ENCODE measurements at regions not wholly inside any gene's neighbourhood (a gene's known extent, or its start where the extent isn't known, plus 50 kb on each side); places are given as distances from the start of the nearest gene placed in this dataset.
"Not testable (repeated sequence)": the region's sequence is repeated elsewhere in the genome, so short reads cannot be mapped to it uniquely, and the experiment has no call there.

DNA sequence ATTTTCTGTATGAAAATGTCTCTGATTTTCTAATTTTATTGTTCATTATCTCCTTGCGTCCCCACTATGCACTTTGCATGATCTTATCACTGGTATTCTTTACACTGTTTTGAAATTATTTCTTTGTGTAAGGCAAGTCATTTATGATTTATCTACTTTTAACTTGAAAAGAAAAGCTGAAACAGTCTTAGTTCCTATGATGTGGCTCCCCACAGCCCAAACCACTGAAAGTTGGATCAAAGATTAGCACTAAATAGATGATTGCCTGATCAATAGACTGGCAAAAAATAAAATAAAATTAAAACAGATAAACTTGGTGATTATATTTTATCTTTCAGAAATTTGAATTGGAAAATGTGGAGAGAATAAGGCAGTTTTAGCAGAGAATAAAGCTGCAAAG, 1101.9 kb downstream of the PCDH9 start:
- no peak overlapping the region for H3K4me3 Mint-ChIP-seq
- no peak for ATAC-seq

DNA sequence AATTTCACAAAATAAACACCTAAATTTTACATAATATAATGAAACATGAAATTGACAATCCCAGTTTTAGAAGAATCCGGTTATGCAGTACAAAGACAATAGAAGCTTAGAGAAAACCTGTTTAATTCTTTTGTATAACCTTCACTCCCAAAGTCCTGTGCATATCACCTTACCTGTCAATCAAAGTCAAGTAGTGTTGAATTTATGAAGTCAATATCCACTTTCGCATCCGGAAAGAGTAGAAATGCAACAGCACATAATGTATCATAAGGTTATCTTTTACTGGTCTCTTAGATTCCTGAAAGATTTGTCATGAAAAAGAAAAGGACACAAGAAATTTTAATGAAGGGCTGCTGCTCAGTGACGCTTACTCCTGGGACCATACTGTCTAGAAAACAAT, 1112.6 kb downstream of the PCDH9 start:
- ATAC-seq (no peak), DNase-seq (no peak)
- Mint-ChIP-seq H3K4me1 (no peaks in the 10 kb centered on the region), H3K27me3 (no peaks in the 10 kb centered on the region), H3K9me3 (peaks cover 3% of the 10 kb centered on the region), H3K4me3 (no peak overlapping the region), H3K27ac (no peak overlapping the region), H3K36me3 (ENCODE audit: low read depth) (no peaks in the 10 kb centered on the region)

More for the DNA sequence above, 1101.9 kb downstream of the PCDH9 start:
- Mint-ChIP-seq H3K9me3 (no peaks in the 10 kb centered on the region), H3K4me1 (no peaks in the 10 kb centered on the region), H3K27me3 (no peaks in the 10 kb centered on the region), H3K36me3 (ENCODE audit: low read depth) (no peaks in the 10 kb centered on the region), H3K27ac (no peak overlapping the region)
- DNase-seq, result no peak

GRCh38 chr13:66113882-66114526, 1116.1 kb downstream of the PCDH9 start:
- H3K27ac Mint-ChIP-seq, result no peak overlapping the region
- no peaks in the 10 kb centered on the region for H3K36me3 Mint-ChIP-seq (ENCODE audit: low read depth)
- no peaks in the 10 kb centered on the region for H3K4me1 Mint-ChIP-seq
- no peak for DNase-seq
- no peak overlapping the region for H3K4me3 Mint-ChIP-seq
- no peaks in the 10 kb centered on the region for H3K27me3 Mint-ChIP-seq
- ATAC-seq, result no peak
- no peaks in the 10 kb centered on the region for H3K9me3 Mint-ChIP-seq

GRCh38 chr13:66111628-66112027, 1118.5 kb downstream of the PCDH9 start:
- Mint-ChIP-seq H3K27me3 (no peaks in the 10 kb centered on the region), H3K4me3 (no peak overlapping the region), H3K36me3 (ENCODE audit: low read depth) (no peaks in the 10 kb centered on the region), H3K27ac (no peak overlapping the region), H3K4me1 (no peaks in the 10 kb centered on the region), H3K9me3 (peaks cover 3% of the 10 kb centered on the region)
- ATAC-seq, result no peak
- no peak for DNase-seq

- H3K9me3 Mint-ChIP-seq, result peaks cover 3% of the 10 kb centered on the region
- no peak for ATAC-seq
- H3K4me1 Mint-ChIP-seq, result no peaks in the 10 kb centered on the region
- no peak overlapping the region for H3K4me3 Mint-ChIP-seq
- H3K27ac Mint-ChIP-seq, result no peak overlapping the region
- no peak for DNase-seq
- no peaks in the 10 kb centered on the region for H3K27me3 Mint-ChIP-seq
- H3K36me3 Mint-ChIP-seq (ENCODE audit: low read depth), result no peaks in the 10 kb centered on the region
Observed at GRCh38 chr13:66106246-66106645, 1123.9 kb downstream of the PCDH9 start.

GRCh38 chr13:66102864-66103263, 1127.3 kb downstream of the PCDH9 start:
- Mint-ChIP-seq H3K4me3 (no peak overlapping the region), H3K36me3 (ENCODE audit: low read depth) (no peaks in the 10 kb centered on the region), H3K27ac (no peak overlapping the region), H3K4me1 (no peaks in the 10 kb centered on the region), H3K9me3 (peaks cover 3% of the 10 kb centered on the region), H3K27me3 (no peaks in the 10 kb centered on the region)
- no peak for ATAC-seq
- DNase-seq, result no peak

- no peaks in the 10 kb centered on the region for H3K27me3 Mint-ChIP-seq
- no peak overlapping the region for H3K4me3 Mint-ChIP-seq
- H3K9me3 Mint-ChIP-seq, result peaks cover 9% of the 10 kb centered on the region
- H3K27ac Mint-ChIP-seq, result no peak overlapping the region
- ATAC-seq, result no peak
- no peak for DNase-seq
- no peaks in the 10 kb centered on the region for H3K4me1 Mint-ChIP-seq
- H3K36me3 Mint-ChIP-seq (ENCODE audit: low read depth), result no peaks in the 10 kb centered on the region
Observed at GRCh38 chr13:66099825-66100224, 1130.3 kb downstream of the PCDH9 start.

- ATAC-seq (no peak), DNase-seq (no peak)
- no peak overlapping the region for H3K27ac Mint-ChIP-seq
- H3K4me1 Mint-ChIP-seq, result no peaks in the 10 kb centered on the region
- H3K27me3 Mint-ChIP-seq, result no peaks in the 10 kb centered on the region
- peaks cover 9% of the 10 kb centered on the region for H3K9me3 Mint-ChIP-seq
- no peak overlapping the region for H3K4me3 Mint-ChIP-seq
- H3K36me3 Mint-ChIP-seq (ENCODE audit: low read depth), result no peaks in the 10 kb centered on the region
Observed at GRCh38 chr13:66098931-66099628, 1131.1 kb downstream of the PCDH9 start.

DNA sequence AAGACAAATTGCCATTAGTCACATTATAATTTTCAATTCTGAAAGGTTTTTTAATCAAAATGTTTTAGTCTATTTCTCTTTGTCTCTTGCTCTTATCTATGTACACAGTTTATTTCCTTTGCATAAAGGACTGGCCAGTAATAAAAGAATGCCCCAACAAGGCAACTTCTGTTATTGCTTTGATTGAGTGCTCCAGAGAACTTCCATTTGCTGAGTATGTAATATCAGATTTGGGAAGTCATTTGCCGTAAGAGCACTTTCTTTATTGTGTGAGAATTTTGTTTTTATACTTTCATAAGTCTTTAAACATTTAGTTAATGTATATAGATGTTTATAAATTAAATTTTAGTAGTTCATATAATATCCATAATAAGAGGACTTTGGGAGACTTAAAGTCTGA, 1140.4 kb downstream of the PCDH9 start:
- no peak for ATAC-seq
- no peak overlapping the region for H3K27ac Mint-ChIP-seq
- no peak for DNase-seq
- H3K4me3 Mint-ChIP-seq, result no peak overlapping the region
- H3K27me3 Mint-ChIP-seq, result no peaks in the 10 kb centered on the region
- no peaks in the 10 kb centered on the region for H3K36me3 Mint-ChIP-seq (ENCODE audit: low read depth)
- no peaks in the 10 kb centered on the region for H3K9me3 Mint-ChIP-seq
- no peaks in the 10 kb centered on the region for H3K4me1 Mint-ChIP-seq

GRCh38 chr13:66087269-66087710, 1142.8 kb downstream of the PCDH9 start:
- Mint-ChIP-seq H3K9me3 (no peaks in the 10 kb centered on the region), H3K36me3 (ENCODE audit: low read depth) (no peaks in the 10 kb centered on the region), H3K27me3 (no peaks in the 10 kb centered on the region), H3K4me1 (no peaks in the 10 kb centered on the region), H3K4me3 (no peak overlapping the region), H3K27ac (no peak overlapping the region)
- ATAC-seq (no peak), DNase-seq (no peak)

- ATAC-seq (no peak), DNase-seq (no peak)
- H3K4me1 Mint-ChIP-seq, result no peaks in the 10 kb centered on the region
- no peak overlapping the region for H3K4me3 Mint-ChIP-seq
- no peaks in the 10 kb centered on the region for H3K36me3 Mint-ChIP-seq (ENCODE audit: low read depth)
- H3K27me3 Mint-ChIP-seq, result no peaks in the 10 kb centered on the region
- peaks cover 4% of the 10 kb centered on the region for H3K9me3 Mint-ChIP-seq
- no peak overlapping the region for H3K27ac Mint-ChIP-seq
Observed at GRCh38 chr13:66077132-66077689, 1152.9 kb downstream of the PCDH9 start.

GRCh38 chr13:66076417-66076816, 1153.7 kb downstream of the PCDH9 start:
- Mint-ChIP-seq H3K9me3 (peaks cover 8% of the 10 kb centered on the region), H3K36me3 (ENCODE audit: low read depth) (no peaks in the 10 kb centered on the region), H3K27me3 (no peaks in the 10 kb centered on the region), H3K4me1 (no peaks in the 10 kb centered on the region), H3K4me3 (no peak overlapping the region), H3K27ac (no peak overlapping the region)
- no peak for ATAC-seq
- no peak for DNase-seq

DNA sequence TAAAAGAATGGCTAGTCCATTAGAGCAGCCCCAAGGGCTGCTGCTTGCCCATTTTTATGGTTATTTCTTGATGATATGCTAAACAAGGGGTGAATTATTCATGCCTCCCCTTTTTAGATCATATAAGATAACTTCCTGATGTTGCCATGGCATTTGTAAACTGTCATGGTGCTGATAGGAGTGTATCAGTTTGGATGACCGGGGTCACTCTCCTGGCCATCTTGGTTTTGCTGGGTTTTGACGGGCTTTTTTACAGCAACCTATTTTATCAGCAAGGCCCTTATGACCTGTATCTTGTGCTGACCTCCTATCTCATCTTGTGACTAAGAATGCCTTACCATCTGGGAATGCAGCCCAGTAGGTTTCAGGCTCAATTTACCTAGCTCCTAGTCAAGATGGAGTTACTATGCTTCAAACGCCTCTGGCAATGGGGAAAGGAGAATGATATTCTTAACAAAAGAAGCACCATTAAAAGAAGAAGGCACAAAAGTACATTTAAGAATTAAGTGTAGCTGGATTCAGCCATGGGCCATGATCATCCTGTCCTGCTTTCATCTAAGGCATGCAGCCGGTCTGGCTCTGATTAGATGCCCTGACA, 1156.0 kb downstream of the PCDH9 start:
- Mint-ChIP-seq H3K9me3 (peaks cover 4% of the 10 kb centered on the region), H3K4me3 (no peak overlapping the region), H3K27me3 (no peaks in the 10 kb centered on the region), H3K36me3 (ENCODE audit: low read depth) (no peaks in the 10 kb centered on the region), H3K4me1 (no peaks in the 10 kb centered on the region), H3K27ac (no peak overlapping the region)
- DNase-seq, result no peak
- no peak for ATAC-seq

- not testable (repeated sequence) for H3K9me3 Mint-ChIP-seq; H3K4me3 Mint-ChIP-seq; H3K27ac Mint-ChIP-seq; H3K36me3 Mint-ChIP-seq (ENCODE audit: low read depth); H3K4me1 Mint-ChIP-seq; ATAC-seq; H3K27me3 Mint-ChIP-seq; DNase-seq
Observed at GRCh38 chr13:66072097-66072496, 1158.0 kb downstream of the PCDH9 start.

- Mint-ChIP-seq H3K27ac (no peak overlapping the region), H3K4me3 (no peak overlapping the region), H3K27me3 (no peaks in the 10 kb centered on the region), H3K9me3 (peaks cover 4% of the 10 kb centered on the region), H3K36me3 (ENCODE audit: low read depth) (no peaks in the 10 kb centered on the region), H3K4me1 (no peaks in the 10 kb centered on the region)
- ATAC-seq, result no peak
- no peak for DNase-seq
Observed at GRCh38 chr13:66071608-66072007, 1158.5 kb downstream of the PCDH9 start.
